Activated CD4-positive, alpha-beta memory T cell treated with anti-CD3 and anti-CD28 coated beads for 36 hours (primary cell): ENCODE measurements at regions not wholly inside any gene's neighbourhood (a gene's known extent, or its start where the extent isn't known, plus 50 kb on each side); places are given as distances from the start of the nearest gene placed in this dataset.

Experiments used
- CTCF ChIA-PET: fragments of 350-600 bp; sonication (Branson Sonifier 250); formaldehyde crosslinking; loops from one replicate; lab custom pipeline; 2021; ENCODE audit warnings: antibody characterized with exemption, inconsistent platforms; lab: Charles Lee
- POLR2A ChIA-PET: fragments of 350-600 bp; sonication (Branson Sonifier 250); formaldehyde crosslinking; loops from one replicate; lab custom pipeline; 2021; ENCODE audit warnings: antibody characterized with exemption; lab: Charles Lee
- DNase-seq: peaks from one replicate; pipeline ENCODE4 v3.0.0-alpha.2; 2020
- H3K27ac Mint-ChIP-seq: one replicate; pipeline ENCODE4 v1.8.0; 2021; ENCODE audit warnings: mixed read lengths
- H3K27me3 Mint-ChIP-seq: one replicate; pipeline ENCODE4 v1.8.0; 2021; ENCODE audit warnings: mixed read lengths
- H3K36me3 Mint-ChIP-seq: one replicate; pipeline ENCODE4 v1.8.0; 2021; ENCODE audit warnings: mixed read lengths
- H3K4me1 Mint-ChIP-seq: one replicate; pipeline ENCODE4 v1.8.0; 2021; ENCODE audit warnings: low read depth, mixed read lengths
- H3K4me3 Mint-ChIP-seq: one replicate; pipeline ENCODE4 v1.8.0; 2021; ENCODE audit warnings: mild to moderate bottlenecking, mixed read lengths
- H3K9me3 Mint-ChIP-seq: one replicate; pipeline ENCODE4 v1.8.0; 2021; ENCODE audit warnings: mixed read lengths
- intact Hi-C: fragments of 100-400 bp; cut with micrococcal nuclease; formaldehyde crosslinking; loops from one replicate; pipeline ENCODE4 v1.15.1; 2023

GRCh38 chr16:52618753-52619497, 72.0 kb upstream of the TOX3 start:
- Mint-ChIP-seq H3K9me3 (peaks cover 18% of the 10 kb centered on the region), H3K36me3 (no peaks in the 10 kb centered on the region), H3K4me3 (no peak overlapping the region), H3K27ac (no peak overlapping the region), H3K27me3 (no peaks in the 10 kb centered on the region), H3K4me1 (no peaks in the 10 kb centered on the region)
- DNase-seq = no peak
- CTCF ChIA-PET = no interaction called here
- POLR2A ChIA-PET = no interaction called here
- intact Hi-C loops = no loop called here

DNA sequence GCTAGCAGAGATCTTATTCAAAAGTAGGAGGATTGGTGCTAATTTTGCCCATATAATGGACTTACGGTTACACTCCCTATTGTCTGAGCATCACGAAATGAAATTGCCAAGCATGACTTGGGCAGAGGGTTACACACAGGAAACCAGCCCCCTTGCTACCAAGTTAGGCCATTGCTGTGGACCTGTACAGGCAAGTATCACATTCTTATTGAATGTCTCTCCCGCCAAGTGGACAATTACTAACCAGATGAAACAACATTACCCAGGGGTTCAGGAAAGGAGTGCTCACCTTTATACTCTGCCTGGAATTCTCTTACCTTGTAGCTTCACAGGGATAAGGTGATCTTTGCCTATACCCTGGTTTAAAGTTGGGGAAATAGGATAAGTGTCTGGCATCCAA, 70.6 kb upstream of the TOX3 start:
- no peak for DNase-seq
- Mint-ChIP-seq H3K4me1 (no peaks in the 10 kb centered on the region), H3K27ac (no peak overlapping the region), H3K4me3 (no peak overlapping the region), H3K36me3 (no peaks in the 10 kb centered on the region), H3K27me3 (no peaks in the 10 kb centered on the region), H3K9me3 (peaks cover 21% of the 10 kb centered on the region)
- CTCF ChIA-PET = no interaction called here
- POLR2A ChIA-PET = no interaction called here
- intact Hi-C loops = no loop called here

- intact Hi-C loops = no loop called here
- Mint-ChIP-seq H3K27ac (no peak overlapping the region), H3K27me3 (no peaks in the 10 kb centered on the region), H3K4me3 (no peak overlapping the region), H3K9me3 (peaks cover 16% of the 10 kb centered on the region), H3K4me1 (no peaks in the 10 kb centered on the region), H3K36me3 (no peaks in the 10 kb centered on the region)
- ChIA-PET CTCF (no interaction called here), POLR2A (no interaction called here)
- no peak for DNase-seq
Observed at GRCh38 chr16:52613508-52613907, 66.6 kb upstream of the TOX3 start.

GRCh38 chr16:52611817-52612673, 65.1 kb upstream of the TOX3 start:
- Mint-ChIP-seq H3K36me3 (no peaks in the 10 kb centered on the region), H3K9me3 (peaks cover 10% of the 10 kb centered on the region), H3K4me1 (no peaks in the 10 kb centered on the region), H3K27me3 (no peaks in the 10 kb centered on the region), H3K27ac (no peak overlapping the region), H3K4me3 (no peak overlapping the region)
- intact Hi-C loops = no loop called here
- ChIA-PET POLR2A (no interaction called here), CTCF (no interaction called here)
- DNase-seq = no peak

GRCh38 chr16:52603015-52603414, 56.1 kb upstream of the TOX3 start:
- Mint-ChIP-seq H3K4me1 (no peaks in the 10 kb centered on the region), H3K9me3 (no peaks in the 10 kb centered on the region), H3K36me3 (no peaks in the 10 kb centered on the region), H3K27me3 (no peaks in the 10 kb centered on the region), H3K4me3 (no peak overlapping the region), H3K27ac (no peak overlapping the region)
- no peak for DNase-seq
- ChIA-PET POLR2A (no interaction called here), CTCF (interaction anchor here (0.5 kb wide), 1 partner anchor 285 kb away, joined by 3 read pairs; no protein-coding TSS in a partner anchor)
- intact Hi-C loops = no loop called here

- no peaks in the 10 kb centered on the region for H3K27me3 Mint-ChIP-seq
- no peaks in the 10 kb centered on the region for H3K9me3 Mint-ChIP-seq
- no peaks in the 10 kb centered on the region for H3K4me1 Mint-ChIP-seq
- H3K27ac Mint-ChIP-seq = no peak overlapping the region
- no peak overlapping the region for H3K4me3 Mint-ChIP-seq
- ChIA-PET POLR2A (no interaction called here), CTCF (no interaction called here)
- intact Hi-C loops = no loop called here
- DNase-seq = no peak
- H3K36me3 Mint-ChIP-seq = no peaks in the 10 kb centered on the region
Observed at GRCh38 chr16:52597772-52598483, 51.0 kb upstream of the TOX3 start.

DNA sequence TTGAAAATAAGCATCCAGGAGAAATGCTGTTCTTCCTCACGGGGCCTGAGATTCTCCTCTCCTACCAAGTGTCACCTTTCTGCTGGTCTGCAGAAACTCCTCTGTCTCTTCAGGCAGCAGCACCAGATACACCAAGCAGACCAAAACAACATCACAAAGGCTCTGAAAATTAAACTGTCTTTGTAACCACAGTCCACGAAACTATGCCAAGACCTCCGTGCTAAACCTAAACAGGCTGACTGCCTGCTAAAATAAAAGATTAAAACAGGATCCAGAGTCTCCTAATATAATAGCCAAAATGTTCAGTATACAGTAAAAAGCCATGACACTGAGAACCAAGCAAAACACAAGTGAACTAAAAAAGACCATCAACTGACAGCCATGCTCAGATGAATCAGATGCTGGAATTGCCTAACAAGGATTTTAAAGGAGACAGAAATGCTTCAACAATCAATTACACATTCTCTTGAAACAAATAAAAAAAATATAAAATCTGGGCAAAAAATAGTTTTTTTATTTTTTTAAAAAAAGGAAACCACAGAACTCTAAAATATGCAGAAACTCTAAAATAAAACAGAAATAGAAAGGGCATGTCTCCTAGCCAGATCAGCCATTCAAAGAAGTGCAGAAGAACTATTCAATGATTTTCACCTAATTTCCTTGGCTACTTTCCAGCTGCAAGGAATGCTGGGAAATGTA, 50.3 kb upstream of the TOX3 start:
- CTCF ChIA-PET = no interaction called here
- intact Hi-C loops = no loop called here
- H3K9me3 Mint-ChIP-seq = peaks cover 4% of the 10 kb centered on the region

More for the DNA sequence above, 50.3 kb upstream of the TOX3 start:
- POLR2A ChIA-PET = no interaction called here
- H3K36me3 Mint-ChIP-seq = no peaks in the 10 kb centered on the region
- no peak for DNase-seq
- no peaks in the 10 kb centered on the region for H3K27me3 Mint-ChIP-seq
- no peak overlapping the region for H3K27ac Mint-ChIP-seq
- no peaks in the 10 kb centered on the region for H3K4me1 Mint-ChIP-seq
- H3K4me3 Mint-ChIP-seq = no peak overlapping the region
